ENCODE measurements at regions not wholly inside any gene's neighbourhood (a gene's known extent, or its start where the extent isn't known, plus 50 kb on each side); places are given as distances from the start of the nearest gene placed in this dataset.

DNA sequence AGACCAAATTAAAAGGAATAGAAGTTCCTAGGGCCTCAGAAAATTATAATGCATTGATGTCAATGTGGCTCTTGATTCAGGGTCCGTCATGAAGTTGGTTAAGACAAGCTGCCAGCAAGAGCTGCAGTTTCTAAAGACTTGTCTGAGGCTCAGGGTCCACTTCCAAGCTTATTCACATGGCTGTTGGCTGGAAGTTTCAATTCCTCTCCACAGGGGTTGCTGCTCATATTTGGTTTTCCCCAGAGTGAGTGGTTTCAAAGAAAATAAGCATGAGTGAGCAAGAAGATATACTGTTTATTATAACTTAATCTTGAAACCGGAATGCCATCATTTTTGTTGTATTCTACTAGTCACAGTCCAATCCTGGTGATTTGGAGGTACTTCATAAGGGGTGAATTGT, 1247.4 kb downstream of the LRFN5 start:
- TF ChIP-seq, protein P1, sequence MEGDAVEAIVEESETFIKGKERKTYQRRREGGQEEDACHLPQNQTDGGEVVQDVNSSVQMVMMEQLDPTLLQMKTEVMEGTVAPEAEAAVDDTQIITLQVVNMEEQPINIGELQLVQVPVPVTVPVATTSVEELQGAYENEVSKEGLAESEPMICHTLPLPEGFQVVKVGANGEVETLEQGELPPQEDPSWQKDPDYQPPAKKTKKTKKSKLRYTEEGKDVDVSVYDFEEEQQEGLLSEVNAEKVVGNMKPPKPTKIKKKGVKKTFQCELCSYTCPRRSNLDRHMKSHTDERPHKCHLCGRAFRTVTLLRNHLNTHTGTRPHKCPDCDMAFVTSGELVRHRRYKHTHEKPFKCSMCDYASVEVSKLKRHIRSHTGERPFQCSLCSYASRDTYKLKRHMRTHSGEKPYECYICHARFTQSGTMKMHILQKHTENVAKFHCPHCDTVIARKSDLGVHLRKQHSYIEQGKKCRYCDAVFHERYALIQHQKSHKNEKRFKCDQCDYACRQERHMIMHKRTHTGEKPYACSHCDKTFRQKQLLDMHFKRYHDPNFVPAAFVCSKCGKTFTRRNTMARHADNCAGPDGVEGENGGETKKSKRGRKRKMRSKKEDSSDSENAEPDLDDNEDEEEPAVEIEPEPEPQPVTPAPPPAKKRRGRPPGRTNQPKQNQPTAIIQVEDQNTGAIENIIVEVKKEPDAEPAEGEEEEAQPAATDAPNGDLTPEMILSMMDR (IDR thresholded peaks at IDR 0.05): no peak
- TF ChIP-seq POLR2AphosphoS5 (IDR thresholded peaks at IDR 0.05) (no peak), EP300 (IDR thresholded peaks at IDR 0.05; ENCODE audit: low read depth) (no peak)
